NCI-H510A (cell line): ENCODE measurements at regions not wholly inside any gene's neighbourhood (a gene's known extent, or its start where the extent isn't known, plus 50 kb on each side); places are given as distances from the start of the nearest gene placed in this dataset.

ENCODE experiments used
- DNase-seq: peaks from one replicate; lab custom pipeline; 2025; lab: John Stamatoyannopoulos, UW

DNA sequence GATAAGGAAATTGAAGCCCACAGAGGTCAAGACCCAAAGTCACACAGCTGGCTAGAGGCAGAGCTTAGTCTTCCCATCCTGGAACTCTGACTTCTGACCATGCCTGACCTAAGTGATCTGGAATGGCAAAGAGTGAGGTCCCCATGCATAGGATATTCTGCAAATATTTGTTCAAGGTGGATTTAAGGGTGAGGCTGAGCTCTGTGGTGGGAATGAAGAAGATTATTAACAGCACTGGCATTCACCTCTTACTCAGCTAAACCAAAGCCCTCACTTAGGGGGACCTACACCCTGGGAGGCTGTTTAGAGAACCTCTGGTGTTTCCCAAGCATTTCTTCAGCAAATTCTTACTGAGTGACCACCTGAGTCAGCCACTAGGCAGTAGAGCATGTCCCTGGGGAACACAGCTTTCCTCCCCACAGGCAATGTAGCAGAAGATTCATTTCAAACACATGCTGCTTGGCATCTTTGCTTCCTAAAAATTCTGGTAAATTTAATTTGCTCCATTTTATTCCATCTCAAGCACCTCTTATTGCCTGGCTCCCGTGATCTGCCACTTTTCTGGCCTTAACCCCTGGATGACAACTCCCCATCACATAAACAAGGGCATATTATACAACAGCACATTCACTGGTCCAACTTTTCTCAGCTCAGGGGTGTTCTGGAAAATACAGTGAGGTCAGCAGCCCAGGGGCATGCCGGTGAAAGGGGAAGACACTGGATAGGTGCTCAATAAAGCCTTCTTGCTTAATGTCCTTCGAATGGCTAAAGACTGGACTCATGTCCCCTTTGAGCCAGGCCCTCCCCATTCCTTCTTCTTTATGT is 176.0 kb downstream of the ABHD5 start:
- no peak for DNase-seq

DNA sequence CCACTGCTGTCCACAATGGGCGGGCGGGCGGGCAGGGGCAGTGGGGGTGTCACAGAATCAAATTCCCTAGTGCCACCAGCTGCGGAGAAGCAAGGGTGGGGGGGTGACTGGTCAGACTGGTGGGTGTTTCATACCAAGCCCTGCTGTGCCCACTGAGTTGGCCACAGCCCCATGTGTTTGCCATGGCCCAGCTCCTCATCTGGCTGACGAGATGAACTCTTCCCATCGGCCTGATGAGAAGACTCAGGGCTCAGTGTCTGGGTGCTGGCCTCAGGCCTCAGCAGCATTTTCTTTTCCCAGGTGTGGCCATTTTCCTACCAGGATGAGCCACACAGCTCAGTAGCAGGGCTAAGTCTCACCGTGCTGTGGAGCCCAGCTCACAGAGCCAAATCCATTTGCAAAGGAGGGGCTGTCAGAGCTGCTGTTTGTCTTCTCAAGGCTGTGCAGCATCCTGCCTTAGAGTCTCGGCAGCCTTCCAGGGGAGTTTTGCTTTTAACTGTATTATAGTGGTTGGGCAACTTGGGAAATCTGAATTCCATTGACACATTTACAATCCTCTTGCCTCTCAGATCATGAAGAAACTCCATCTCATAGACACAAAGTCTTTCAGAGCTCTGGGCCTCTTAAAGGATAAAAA is 176.8 kb downstream of the ABHD5 start:
- no peak for DNase-seq

DNA sequence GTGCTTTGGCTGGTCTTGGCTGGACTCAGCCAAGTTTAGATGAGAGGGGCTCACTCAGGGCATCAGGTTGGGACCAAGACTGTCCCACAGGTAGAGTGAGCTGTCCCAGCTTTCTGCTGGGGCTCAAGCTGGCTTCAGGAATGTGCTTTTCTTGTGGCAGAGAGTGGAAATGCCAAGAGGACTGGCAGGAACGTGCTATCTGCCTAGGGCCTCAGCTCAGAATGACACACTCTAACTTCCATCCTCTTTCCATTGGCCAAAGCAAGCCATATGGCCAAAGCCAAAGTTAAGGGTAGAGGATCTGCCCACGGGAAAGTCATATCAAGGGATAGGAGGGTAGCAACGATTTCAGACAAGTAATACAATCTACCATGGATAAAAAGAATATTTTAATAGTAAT is 178.8 kb downstream of the ABHD5 start:
- no peak for DNase-seq

DNA sequence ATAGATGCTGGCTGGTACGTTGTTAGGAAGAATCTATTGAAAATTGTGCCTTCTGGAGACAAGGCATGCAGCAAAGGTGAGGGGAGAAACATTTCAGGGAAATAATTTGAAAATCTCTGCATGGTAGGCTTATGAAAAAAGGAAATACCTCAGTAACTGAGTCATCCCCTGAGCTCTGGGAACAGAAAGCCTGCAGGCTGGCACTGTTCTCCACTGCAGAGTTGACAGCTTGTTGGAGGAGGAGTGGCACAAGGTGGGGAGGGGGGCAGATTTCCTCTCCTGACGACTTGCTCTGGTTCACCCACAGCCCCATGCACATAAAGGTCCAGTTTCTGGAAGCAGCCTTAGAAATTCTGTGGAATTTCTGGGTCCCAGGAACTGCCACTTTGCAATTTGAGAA is 179.4 kb downstream of the ABHD5 start:
- no peak for DNase-seq

DNA sequence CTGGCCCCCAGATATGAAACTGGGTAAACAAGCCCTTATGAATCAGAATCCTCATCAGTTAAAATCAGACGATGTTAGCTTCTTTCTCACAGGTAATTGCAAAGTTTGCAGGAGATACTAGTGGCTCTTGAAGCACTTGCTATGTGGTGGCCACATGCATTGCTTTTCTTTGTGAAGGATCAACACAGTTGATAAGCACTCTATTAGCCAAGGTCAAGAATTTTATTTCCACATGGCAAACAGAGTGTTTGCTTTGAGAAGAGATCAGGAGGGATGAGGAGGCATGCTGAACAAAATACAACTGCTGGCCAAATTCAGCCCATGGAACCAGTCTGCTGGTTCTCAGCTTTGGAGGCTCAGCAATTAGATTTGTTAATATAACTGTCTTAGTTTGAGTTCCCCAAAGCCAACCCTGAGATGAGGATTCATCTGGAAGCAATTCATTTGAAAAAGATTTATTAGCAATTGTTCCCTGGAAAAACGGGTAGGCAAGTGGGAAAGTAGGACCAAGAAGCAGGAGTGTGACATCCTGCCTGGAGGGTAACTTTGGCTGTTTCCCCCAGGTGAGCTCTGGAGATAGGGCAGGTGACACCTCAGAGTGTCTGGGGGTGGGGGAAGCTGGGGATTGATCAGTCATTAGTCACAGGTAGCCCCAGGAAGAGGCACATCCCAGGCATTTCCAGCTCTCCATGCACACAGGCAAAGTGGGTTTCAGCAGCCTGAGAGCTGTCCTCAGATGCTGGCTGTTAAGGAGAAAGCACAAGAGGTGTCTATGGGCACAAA is 180.3 kb downstream of the ABHD5 start:
- no peak for DNase-seq

DNA sequence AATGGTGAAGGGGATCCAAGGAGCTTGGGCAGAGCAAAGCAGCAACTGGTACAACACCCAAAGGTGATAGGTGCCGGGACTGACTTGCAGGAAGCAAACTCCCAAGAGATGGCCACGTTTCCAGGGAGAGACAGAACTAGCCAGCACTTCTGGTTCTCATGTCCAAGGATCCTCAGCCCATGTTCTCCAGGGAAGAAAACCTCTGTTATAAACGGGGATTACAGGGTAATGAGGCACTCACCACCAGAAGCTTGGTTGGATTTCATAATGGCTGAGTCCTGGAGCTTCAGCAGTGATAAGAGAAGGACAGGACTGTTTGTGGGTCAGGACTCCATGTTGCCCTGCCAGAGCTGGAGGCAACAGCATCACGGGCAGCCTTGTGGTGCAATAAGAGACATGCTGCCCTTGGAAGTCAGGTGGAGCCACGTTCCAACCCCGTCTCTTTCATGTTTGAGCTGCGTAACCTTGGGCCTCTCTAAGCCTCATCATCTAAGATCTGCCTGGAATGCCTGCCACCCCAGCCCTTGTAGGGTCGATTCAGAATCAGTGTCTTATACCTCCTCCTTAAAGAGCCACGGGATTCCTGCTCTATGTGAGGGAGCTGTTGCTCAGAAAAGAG is 181.0 kb downstream of the ABHD5 start:
- DNase-seq: no peak

DNA sequence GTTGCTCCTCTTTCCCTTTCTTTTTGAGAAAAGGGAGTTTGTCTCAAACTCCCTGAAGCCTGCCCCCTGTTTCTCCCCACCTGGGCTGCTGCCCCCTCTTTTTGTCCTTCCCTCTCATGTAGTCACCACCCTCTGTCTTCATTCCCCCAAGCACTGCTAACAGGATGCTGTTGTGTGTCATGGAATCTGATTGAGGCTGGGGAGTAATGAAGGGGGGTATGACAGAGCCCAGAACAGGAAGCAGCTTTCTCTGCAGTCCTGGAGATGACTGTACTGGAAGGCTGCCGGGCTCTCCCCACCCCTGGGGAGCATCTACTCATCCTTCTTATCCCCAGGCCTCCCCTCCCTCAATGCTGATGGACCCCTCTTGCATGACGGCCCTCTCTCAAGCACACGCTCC is 181.6 kb downstream of the ABHD5 start:
- no peak for DNase-seq

DNA sequence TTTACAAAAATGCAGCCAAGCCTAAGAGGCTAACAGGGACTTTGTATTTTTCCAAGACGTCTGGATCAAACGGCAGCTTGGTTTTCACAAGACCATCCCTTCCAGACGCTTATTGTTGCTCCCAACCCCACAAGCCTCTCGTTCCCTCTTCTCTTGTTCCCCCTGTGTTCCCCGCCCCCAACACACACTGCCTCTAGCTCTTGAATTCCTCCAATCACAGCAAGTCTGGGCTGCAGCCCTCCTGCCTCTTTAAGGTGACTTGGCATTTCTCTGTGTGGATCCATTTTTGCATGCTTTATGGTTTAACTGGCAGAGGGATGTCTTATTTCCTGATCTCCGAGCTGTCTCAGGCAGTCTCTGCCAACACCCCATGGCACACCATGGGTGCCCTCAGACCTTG is 182.2 kb downstream of the ABHD5 start:
- no peak for DNase-seq

DNA sequence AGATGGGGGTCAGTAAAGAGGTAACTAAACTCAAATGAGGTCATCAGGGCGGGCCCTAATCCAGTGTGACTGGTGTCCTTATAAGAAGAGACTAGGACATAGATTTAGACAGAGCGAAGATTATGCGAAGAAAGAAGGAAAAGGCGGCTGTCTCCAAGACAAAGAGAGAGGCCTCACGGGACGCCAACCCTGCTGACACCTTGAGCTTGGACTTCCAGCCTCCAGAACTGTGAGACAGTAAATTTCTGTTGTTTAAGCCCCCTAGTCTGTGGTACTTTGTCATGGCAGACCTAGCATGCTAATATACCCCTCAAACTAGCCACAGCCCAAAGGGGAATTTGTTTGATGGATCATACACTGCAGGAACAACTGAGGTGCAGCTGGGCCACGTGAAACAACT is 183.0 kb downstream of the ABHD5 start:
- DNase-seq: no peak

DNA sequence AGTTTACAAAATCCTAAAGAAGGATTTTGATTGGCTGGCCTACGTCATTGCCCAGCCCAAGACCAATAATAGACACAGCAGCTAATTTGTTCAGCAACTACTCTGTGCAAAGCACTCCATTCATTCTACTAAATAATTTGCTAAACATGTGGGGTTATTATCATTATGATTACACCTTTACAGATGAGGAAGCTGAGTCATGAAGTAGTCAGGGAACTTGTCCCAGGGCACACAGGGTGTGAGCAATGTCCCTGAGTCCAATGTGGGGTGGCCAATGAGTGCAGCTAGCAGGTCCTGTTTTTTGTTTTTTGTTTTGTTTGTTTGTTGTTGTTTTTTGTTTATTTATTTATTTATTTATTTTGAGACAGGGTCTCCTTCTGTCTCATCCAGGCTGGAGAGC is 183.6 kb downstream of the ABHD5 start:
- no peak for DNase-seq

DNA sequence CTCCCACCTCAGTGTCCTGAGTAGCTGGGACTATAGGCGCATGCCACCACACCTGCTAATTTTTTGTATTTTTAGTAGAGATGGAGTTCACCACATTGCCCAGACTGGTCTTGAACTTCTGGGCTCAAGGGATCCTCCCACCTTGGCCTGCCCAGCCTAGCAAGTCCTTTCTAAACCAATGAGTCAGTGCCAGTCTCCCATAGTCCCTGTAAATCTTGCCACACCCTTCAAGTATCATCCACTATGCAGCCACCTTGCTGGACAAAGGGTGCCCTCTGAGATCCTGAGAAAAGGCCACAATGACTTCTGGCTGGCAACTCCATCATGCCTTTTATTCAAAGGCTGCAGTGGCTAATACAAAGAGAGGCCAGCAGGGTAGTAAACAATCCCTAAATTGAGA is 184.0 kb downstream of the ABHD5 start:
- DNase-seq: no peak

DNA sequence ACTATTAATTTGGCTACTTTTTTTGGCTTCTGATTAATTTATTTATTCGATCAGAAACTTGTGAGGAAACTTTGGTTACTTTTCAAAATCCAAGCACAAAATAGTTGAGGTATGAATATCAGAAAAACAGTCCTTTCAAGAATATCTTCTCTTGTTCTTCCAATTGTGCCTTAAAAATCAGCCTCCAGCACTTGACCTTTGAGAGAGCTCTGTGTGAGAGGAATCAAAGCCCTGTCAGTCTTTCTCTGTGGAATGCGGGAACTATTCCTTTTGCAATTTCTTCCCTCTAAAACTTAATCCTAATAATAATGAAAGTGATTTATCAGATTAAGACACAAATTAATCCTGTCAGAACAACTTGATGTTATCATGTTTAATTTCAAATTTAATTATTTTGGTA is 185.9 kb downstream of the ABHD5 start:
- no peak for DNase-seq

DNA sequence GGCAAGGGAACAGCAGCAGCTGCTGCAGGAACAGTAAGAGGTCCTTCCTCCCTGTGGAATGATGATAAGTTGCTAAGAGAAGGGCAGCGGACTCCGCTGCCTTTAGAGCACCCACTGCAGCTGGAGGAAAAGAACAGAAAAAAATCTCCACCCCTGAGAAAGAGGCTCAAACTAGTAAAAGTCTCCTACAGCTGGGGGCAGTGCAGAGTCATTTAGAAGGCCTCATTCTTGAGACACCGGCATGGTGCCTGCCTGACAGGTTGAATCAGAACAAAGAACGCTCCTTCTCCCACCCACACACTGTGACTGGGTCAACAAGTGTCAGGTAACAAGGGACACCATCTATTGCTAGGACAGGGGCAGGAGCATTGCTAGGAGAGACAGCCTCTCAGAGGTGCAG is 188.4 kb downstream of the ABHD5 start:
- peak; percentile 21 for DNase-seq

DNA sequence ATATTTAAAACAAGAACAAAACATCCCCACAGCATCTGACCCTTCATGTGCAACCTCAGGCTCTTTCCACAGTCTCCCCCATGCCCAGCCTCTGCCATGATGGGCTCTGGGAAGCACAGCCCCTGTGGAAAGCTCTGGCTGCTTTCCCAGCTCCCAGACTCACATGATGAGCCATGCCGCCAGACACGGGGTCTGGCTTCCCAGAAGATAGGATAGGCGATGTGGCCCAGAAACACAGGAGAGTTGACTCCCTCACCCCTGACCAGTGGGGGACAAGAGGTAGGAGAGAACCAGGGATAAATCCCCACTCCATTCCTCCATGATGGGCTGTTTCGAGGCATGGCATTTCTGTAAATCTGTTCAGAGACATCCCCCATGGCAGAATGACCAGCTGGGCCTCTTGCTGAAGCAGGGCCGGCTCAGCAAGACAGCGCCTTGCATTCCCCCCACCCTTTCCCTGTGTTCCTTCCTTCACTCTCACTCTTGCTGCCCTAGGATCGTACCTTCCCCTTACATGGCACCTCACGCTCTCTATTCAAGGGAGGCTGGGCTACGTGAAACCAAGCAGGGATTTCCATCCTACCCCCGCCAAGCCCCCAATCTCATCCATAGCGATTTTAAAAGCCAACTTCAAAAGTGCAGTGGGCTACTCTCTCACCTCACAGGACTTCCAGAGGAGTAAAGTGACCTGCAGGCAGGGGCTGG is 192.4 kb downstream of the ABHD5 start:
- DNase-seq: no peak

DNA sequence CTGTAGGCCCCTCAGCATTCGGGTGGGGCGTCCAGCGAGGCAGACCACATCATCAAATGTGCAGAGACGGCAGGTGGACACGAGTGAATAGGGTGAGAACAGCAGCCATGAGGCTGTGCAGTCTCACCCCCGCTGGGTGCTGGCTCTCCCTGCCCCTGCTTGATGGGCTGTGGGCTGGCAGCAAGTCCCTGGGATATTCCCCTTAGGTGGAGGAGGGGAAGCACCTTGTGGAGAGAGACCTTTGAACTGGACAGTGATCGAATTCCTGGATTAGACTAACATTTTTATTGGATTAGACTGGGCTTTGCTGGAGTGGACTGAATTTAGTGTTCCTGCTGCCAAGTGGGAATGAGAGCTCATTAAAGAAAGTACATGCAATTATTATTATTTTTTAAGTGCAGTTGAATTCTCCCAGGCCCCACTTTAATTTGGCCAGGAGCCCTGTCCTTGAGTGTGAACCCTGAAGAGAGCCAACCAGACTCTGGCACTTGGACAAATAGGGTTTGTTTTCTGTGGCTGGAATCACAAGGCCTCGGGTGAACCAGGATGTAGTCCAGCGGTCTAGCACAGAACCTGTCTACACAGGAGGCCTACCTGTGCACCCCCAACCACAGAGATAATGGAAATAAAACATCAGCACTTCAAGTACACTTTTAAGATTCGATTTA is 193.1 kb downstream of the ABHD5 start:
- DNase-seq: no peak

DNA sequence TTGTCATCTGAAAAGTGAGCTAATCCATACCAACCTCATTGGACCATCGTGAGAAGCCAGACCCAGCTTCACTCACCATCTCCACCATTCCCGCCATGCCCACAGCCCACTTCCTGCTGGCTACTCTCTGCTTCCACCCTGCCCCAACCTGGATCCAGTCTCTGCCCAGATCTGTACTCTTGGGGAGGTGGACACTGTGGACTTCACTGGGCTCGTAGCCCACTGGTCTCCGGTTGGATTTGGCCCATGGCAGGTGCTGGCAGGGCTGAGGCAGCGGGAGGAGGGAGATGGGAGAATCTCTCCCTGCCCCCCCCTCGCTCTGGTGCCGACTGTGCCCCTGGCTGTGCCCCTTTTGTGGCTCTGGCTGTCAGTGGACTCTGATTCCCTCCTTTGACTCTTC is 193.8 kb downstream of the ABHD5 start:
- no peak for DNase-seq

DNA sequence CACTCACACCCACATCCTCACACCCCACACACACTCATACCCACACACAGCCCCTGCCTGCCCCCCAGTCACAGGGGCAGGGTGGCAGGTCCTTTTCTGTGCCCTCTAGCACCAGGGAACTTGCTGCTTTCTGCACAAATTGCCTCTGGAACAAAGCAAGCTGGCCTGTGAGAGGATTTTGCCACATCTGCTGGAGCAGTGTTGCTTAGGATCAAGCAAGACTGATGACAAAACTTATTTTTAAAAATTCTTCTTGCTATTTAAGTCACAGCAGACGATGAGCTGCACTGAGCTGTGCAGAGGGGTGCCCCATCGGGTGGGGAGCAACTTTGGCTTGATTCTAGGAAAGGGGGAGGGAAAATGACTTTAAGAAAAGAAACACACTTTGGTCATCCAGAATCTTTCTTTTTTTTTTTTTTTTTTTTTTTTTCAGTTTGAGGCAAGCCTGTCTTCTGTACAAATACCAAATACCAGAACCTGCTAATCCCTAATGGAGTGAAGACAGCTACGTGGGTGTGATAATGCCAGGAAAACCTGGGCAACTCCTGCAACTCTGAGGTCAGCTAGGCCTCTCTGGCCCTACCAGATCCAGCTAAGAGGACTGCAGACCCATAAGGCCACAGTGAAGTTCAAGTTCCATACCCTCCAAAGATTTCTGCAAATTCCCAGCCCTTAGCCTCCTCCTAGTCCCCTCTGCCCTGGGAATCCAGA is 195.3 kb downstream of the ABHD5 start:
- DNase-seq: no peak

DNA sequence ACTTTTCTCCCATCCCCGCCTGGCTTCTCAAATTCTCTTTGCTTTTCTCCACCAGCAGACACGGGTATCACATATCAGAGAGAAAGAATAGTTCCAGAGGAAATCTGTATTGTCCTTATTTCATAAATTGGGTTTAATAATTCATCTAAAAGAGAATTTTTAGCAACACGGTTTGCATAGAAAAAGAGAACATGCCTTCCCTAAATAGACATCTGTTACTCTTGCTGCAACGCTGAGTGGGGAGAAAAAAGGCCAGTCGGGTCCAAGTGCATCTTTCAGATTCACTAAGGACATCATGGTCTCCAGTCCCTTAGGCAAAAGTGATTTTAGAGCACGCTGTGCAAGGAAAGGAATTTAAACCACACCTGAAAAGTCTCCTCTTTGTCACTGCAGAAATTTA is 201.3 kb downstream of the ABHD5 start:
- DNase-seq: no peak

DNA sequence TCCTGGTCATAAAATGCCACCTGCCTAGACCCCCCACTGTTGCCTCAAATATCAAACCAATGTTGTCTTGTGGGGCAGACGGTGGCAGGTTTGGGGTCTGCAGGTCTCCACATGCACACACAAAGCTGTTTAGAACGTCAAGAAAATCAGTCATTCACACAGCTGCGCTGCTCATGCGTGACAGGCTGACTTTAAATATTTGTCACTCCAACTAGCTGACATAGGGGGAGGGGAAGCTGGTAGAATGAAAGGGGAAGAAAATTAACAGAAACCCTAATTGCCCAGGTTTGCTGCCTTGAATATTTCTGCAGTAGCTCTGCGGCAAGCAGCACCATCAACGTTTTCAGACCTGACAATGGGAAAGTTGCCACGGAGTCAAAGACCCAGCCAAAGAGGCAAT is 201.8 kb downstream of the ABHD5 start:
- DNase-seq: no peak

DNA sequence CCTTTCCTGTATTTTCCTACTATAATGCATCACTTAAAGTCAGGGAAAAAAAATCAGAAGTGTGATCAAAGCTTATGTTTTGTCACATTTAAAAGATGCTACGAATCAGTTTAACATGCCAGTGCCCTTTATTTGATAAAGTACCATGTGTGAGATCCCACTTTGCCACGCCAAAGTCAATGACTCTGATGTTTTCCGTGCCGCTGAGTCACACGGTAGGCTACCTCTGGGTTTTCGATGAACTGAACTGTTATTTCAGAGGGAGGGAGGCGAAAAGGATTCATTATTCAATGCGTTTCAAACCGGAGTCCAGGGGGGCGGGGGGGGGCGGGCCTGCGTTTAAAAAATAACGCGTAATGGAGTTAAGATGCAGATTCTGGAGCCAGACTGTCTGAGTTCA is 203.0 kb downstream of the ABHD5 start:
- no peak for DNase-seq
